NT2/D1 (cell line): ENCODE measurements at regions not wholly inside any gene's neighbourhood (a gene's known extent, or its start where the extent isn't known, plus 50 kb on each side); places are given as distances from the start of the nearest gene placed in this dataset.

ENCODE experiments used
- SUZ12 ChIP-seq: IDR thresholded peaks from 2 replicates; pipeline ENCODE4 v1.6.1; 2011; ENCODE audit not compliant: insufficient read length, insufficient read depth; ENCODE audit errors: extremely low read depth
- ZNF274 ChIP-seq: IDR thresholded peaks from 2 replicates; pipeline ENCODE4 v1.6.1; 2011; ENCODE audit warnings: mild to moderate bottlenecking, low read depth, low read length

DNA sequence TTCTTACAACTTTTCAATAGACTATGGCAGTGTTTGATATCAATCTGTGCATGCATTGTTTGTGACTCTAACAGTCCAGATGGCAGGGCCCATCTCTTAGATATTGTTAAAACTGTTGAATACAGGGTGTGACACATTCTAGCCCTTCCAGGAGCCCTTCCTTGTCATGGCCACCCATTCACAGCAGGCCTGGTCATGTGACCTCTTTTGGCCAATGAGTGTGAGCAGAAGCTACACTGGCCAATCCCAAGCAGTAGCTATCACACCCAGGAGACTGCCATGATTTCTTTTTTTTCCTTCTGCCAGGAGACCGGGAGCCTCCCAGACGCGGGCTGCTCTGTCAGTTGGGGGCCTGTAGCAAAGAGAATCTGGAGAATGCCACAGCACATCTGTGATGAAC, 655.4 kb upstream of the MKI67 start:
- TF ChIP-seq SUZ12 (no peak), ZNF274 (no peak)
